Fibroblast of skin of left quadriceps (primary cell): ENCODE measurements at regions not wholly inside any gene's neighbourhood (a gene's known extent, or its start where the extent isn't known, plus 50 kb on each side); places are given as distances from the start of the nearest gene placed in this dataset.

Source experiments
- DNase-seq, 2 experiments: peaks; one replicate each; pipeline ENCODE4 v3.0.0-alpha.2; 2013; ENCODE audit warnings: low read depth in 2 of 2

DNA sequence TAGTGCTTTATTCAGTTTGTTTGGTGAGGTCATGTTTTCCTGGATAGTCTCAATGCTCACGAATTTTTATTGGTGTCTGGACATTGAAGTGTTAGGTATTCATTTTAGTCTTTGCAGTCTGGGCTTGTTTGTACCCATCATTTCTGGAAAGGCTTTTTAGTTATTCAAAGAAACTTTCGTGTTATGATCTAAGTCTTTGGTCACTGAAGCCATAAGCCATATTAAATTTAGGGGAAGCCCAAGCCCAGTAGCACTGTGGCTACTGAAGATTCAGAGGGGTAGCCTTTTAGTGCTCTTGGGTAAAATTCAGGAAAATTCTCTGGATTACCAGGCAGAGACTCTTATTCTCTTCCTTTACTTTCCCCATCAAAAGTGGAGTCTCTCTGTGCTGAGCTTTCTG, 56.2 kb upstream of the PEX5L start:
- no peak for DNase-seq

DNA sequence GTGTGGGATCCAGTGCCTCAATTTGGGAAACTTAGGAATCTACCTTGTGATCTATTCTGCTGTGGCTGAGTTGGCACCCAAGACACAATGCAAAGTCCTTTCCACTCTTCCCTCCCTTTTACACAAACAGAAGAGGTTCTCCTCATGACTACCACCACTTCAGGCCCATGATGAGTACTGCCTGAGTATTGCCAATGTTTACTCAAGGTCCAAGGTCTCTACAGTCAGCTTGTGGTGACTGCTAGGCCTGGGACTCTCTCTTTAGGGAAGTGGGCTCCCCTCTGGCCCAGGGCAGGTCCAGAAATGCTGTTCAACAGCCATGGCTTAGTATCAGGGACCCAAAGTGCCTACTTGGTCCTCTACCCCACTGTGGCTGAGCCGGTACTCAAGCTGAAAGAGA, 56.8 kb upstream of the PEX5L start:
- no peak for DNase-seq

DNA sequence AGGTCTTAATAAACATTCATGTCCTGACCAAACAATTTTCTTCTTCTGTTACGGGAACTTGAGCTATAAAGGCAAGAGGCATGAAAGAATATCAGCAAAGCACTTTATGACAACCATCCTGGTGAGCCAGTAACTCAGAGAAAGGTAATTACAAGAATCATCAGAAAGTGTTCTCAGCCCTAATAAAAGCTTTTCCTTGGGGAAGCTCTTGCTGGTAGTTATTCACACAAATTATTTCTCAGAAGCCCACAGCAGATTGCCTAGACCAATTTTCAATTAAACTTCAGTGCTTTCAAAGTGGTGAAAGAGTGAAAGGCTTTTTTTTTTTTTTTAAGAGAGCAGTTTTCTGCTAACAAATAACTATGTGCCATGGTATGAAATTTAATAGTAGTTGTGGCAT, 60.9 kb upstream of the PEX5L start:
- DNase-seq = no peak

DNA sequence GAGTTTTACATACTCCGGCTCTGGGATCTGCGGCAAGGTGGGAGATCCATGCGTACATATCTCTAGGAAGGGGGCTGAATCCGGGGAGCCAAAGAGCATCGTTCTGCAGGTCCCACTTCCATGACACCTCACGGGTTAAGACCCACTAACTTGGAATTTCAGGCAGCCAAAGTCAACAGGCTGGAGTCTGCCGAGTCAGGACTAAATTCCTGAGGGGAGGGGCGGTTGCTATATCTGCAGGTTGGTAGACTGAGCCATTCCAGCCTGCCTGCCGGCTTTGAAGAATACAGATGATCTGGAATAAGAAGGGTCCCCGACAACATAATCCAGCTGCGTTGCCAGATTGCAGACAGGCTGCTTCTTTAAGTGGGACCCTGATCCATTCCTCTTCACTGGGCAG, 65.4 kb upstream of the PEX5L start:
- DNase-seq = no peak

GRCh38 chr3:180102604-180103003, 65.9 kb upstream of the PEX5L start:
- no peak for DNase-seq

DNA sequence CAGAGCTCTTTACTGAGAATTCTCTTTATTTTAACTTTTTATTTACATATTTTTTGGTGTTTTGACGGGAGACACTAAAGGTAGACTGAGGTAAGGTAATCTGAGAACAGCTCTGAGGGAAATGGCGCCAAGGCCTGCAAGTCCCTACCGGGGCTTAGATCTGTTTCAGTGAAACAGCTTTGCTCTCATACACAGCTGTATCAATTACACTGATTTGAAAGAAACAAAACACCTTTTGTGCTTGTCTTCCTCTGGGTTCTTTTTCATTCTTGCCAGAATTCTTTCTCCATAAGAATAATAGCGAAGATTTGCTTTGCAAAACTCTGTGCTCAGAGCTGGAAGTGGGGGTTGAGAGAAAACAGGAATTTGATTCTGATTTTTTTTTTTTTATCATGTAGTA, 79.5 kb upstream of the PEX5L start:
- DNase-seq = no peak

- DNase-seq = no peak
Observed at GRCh38 chr3:180116658-180117057, 79.9 kb upstream of the PEX5L start.

GRCh38 chr3:180117381-180118163, 80.8 kb upstream of the PEX5L start:
- no peak for DNase-seq

- no peak for DNase-seq
Observed at GRCh38 chr3:180119567-180119966, 82.8 kb upstream of the PEX5L start.

DNA sequence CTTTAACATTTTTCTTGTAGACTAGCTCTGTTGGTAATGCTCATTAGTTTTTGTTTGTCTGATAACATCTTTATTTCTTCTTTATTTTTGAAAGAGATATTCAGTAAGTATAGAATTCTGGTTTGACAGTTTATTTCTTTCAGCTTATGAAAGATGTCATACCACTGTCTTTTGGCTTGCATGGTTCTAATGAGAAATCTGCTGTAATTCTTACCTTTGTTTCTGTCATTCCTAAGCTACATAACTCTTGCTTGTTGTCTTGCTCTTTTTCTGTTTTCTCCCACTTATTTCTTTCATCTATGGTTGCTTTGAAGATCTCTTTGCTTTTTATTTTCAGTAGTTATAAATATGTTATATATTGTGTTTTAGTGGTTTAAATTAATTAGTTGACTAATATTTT, 87.2 kb upstream of the PEX5L start:
- no peak for DNase-seq

DNA sequence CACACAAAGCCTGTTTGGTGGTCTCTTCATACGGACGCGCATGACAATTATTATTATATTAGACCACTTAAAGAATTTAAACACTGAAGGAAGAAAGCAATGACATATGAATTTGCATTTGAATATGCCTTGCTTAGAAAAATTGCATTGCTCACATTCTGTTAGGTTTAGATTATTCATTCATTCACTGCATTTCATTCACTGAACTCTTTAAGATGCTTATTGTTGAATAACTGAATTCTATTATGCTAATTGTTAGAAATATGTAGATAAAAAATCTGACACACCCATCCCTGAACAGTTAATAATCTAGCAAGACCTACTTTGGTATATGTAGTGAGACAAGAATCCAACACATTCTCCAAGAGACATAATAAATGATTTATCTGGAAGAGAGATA, 94.4 kb upstream of the PEX5L start:
- no peak for DNase-seq

- no peak for DNase-seq
Observed at GRCh38 chr3:180135101-180135500, 98.4 kb upstream of the PEX5L start.

GRCh38 chr3:180138871-180139270, 102.1 kb upstream of the PEX5L start:
- DNase-seq = no peak

DNA sequence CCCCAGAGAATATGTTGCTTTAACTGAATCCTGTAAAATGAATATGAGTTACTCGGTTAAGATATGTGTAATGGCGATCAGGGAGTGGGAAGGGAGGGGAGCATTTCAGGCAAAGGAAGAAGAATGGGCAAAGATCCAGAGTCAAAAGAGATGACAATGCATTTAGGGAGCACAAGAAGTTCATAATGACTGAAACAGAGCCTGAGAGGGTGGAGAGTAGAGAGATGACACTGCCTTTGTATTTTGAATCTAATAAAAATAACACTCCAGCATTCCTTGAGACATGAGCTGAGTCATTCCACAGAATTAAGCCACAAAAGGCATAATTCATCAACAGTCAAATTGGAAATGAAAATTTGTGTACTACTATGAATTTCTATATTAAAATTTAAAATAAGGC, 105.3 kb upstream of the PEX5L start:
- DNase-seq = peak in 1 of 2 experiments; percentile 8

DNA sequence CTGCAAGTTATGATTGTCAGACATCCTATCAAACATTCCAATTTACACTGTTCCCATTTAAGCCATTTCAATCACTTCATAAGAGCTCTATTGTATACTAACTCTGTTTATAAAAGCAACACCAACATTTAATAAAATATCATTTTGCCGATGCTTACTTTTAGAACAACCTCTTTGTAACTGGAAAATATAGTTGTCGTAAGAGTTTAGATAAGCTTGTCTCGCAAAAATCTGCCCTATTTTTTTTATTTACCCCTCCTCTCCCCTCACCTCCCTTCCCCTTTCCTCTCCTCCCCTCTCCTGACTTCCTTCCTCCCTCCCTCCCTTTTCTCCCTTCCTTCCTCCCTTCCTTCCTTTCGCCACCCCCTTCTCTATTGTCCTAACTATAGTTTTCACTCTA, 105.7 kb upstream of the PEX5L start:
- DNase-seq = no peak

GRCh38 chr3:180161770-180162169, 125.0 kb upstream of the PEX5L start:
- no peak for DNase-seq

DNA sequence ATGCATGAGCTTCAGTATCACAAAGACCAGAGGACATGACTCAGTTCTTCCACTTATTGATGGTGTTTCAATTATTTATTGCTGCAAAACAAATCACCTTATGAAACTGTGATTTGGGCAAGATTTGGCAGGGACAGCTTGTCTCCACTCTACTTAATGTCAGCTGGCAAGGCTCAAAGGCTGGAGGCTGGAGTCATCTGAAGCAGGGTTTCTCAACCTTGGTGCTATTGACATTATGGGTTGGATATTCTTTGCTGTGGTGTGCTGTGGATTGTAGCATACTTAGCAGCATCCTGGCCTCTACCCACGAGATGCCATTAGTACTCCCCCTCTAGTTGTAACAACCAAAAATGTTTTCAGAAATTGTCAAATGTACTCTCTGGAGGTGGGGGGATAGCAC, 138.8 kb upstream of the PEX5L start:
- no peak for DNase-seq

DNA sequence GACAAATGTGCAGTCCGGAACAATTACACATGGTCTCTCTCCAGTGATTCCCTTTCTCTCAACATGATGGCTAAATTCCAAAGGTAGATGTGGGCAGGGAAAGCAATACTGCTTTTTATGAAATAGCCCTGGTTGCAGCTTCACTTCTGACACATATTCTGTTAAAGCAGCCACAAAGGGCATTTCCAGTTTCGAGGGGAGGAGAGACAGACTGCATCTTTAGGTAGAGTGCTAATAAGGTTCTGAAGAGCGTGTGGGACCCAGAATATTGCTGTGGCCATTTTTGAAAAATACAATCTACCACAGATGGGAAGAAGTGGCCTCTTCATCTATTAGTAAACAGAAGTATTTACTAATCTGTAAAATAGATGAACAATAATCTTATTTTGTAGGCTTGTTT, 139.3 kb upstream of the PEX5L start:
- no peak for DNase-seq

- DNase-seq = no peak
Observed at GRCh38 chr3:180177255-180177654, 140.5 kb upstream of the PEX5L start.

- DNase-seq = no peak
Observed at GRCh38 chr3:180179562-180179961, 142.8 kb upstream of the PEX5L start.

- DNase-seq = peak; percentile 92 to 94
Observed at GRCh38 chr3:180180795-180181194, 144.1 kb upstream of the PEX5L start.

- DNase-seq = no peak
Observed at GRCh38 chr3:180181387-180181786, 144.7 kb upstream of the PEX5L start.

DNA sequence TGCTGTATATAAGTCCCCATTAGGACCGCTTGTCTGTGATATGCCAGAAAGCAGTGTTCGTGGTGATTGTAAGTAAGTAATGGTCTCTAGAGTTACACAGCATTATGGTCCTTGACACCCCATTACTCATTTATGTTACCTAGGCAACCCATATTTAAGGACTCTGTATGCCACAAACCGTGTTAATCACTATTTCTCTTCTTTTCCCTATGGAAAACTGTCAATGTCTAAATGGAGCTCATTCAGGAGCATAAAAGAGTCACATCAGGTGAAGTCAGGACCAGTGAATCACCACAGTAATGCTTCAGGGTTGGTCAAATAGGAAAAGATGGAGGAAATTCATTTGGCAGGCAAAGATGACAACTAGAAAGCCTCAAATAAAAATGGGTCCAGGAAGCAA, 146.6 kb upstream of the PEX5L start:
- no peak for DNase-seq

DNA sequence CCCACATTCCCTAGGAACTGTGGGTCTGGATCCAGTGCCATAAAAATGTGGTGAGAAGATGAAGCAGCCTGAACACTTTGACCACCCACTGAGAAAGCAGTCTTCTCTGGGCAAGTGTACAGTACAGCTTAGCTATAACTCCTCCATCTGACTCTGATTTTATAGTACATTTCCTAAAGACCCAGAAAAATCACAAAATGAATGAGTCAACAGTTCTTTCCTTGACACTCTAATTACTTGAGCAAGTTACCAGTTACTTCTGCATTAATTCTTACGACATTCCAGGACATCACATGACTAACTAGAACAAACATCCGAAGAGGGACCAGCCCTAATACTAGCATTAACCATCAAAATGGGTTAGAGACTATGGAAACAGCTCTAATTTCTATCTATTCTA, 148.1 kb upstream of the PEX5L start:
- DNase-seq = peak; percentile 94 to 95
